Esophagus squamous epithelium (tissue), 4 donors: ENCODE measurements at regions not wholly inside any gene's neighbourhood (a gene's known extent, or its start where the extent isn't known, plus 50 kb on each side); places are given as distances from the start of the nearest gene placed in this dataset.

ENCODE experiments used
- POLR2A ChIP-seq, 4 donors: fragments of 450-650 bp; IDR thresholded peaks; one replicate each; pipeline ENCODE4 v1.6.1; 2017; ENCODE audit warnings: antibody characterized with exemption in 4 of 4, mild to moderate bottlenecking in 4 of 4, moderate library complexity in 3 of 4
- TF ChIP-seq, protein P1 (sequence below), 6 experiments: fragments of 450-650 bp in 4 of 6; fragments of 200-600 bp in 2 of 6; sonication (generic) in 2 of 6; IDR thresholded peaks; one replicate each; pipeline ENCODE4 v1.5.1; 2016 to 2019; ENCODE audit warnings: antibody characterized with exemption in 6 of 6, mild to moderate bottlenecking in 4 of 6, moderate library complexity in 4 of 6

DNA sequence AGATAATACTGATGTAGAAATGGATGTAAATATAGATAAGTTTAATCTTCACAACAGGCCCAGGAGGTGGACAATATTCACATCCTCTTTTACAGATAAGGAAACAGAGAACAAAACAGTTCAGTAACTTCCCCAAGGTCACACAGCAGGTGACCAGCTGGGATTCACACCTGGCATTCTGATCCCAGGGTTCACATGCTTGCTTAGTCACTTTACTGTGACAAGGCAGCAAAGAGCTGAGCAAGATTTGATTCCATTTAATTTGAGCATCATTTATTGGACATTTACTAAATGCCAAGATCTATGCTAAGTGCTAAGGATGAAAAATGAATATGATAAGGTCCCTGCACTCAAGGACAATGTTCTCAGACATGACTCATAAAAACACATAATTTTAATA lies 94.1 kb upstream of the STARD13 start:
- no peak for TF ChIP-seq POLR2A (IDR thresholded peaks at IDR 0.05)
- TF ChIP-seq, protein P1, sequence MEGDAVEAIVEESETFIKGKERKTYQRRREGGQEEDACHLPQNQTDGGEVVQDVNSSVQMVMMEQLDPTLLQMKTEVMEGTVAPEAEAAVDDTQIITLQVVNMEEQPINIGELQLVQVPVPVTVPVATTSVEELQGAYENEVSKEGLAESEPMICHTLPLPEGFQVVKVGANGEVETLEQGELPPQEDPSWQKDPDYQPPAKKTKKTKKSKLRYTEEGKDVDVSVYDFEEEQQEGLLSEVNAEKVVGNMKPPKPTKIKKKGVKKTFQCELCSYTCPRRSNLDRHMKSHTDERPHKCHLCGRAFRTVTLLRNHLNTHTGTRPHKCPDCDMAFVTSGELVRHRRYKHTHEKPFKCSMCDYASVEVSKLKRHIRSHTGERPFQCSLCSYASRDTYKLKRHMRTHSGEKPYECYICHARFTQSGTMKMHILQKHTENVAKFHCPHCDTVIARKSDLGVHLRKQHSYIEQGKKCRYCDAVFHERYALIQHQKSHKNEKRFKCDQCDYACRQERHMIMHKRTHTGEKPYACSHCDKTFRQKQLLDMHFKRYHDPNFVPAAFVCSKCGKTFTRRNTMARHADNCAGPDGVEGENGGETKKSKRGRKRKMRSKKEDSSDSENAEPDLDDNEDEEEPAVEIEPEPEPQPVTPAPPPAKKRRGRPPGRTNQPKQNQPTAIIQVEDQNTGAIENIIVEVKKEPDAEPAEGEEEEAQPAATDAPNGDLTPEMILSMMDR (IDR thresholded peaks at IDR 0.05): no peak
